K562 (cell line): ENCODE measurements at regions not wholly inside any gene's neighbourhood (a gene's known extent, or its start where the extent isn't known, plus 50 kb on each side); places are given as distances from the start of the nearest gene placed in this dataset.

Experiments used
- ATAC-seq: fragments of 200-7000 bp; cut with Tn5 transposase; 3 replicates; pipeline ENCODE4 v1.9.1; 2020; ENCODE audit warnings: moderate library complexity
- BruUV-seq: library from RNA; stranded (reverse); fragments of 400-500 nt; replicated peaks from 2 replicates; lab custom pipeline; 2021; lab: Mats Ljungman, UMichigan
- CTCF ChIA-PET: fragments of 300-600 bp; formaldehyde crosslinking; extraction: SDS; loops from one replicate; lab custom pipeline; 2021; ENCODE audit warnings: low intra/inter-chr PET ratio; lab: Yijun Ruan, JAX
- POLR2A ChIA-PET: fragments of 300-600, 350-650 bp; sonication (Branson Sonifier 250); formaldehyde crosslinking; extraction: SDS; loops from one replicate; lab custom pipeline; 2021; ENCODE audit warnings: antibody characterized with exemption, inconsistent platforms; lab: Yijun Ruan, JAX
- DNase-seq, 4 experiments: peaks; one replicate each; pipeline versions ENCODE4 v3.0.0 to v3.0.0-alpha.2; 2011 to 2018; ENCODE audit warnings: low spot score in 3 of 4, mixed read lengths in 3 of 4; ENCODE audit errors: extremely low read depth in 1 of 4
- FAIRE-seq: peaks from 2 replicates; lab custom pipeline; 2011; peaks lifted over from hg19 to GRCh38; lab: Jason Lieb, UNC
- H2AFZ ChIP-seq: 2 replicates; pipeline ENCODE4 v1.6.0; 2011; ENCODE audit warnings: low read depth, low read length, control low read depth, inconsistent platforms
- H3K27ac ChIP-seq: fragments of 200-600 bp; 3 replicates; pipeline ENCODE4 v1.8.0; 2011; ENCODE audit warnings: low read depth, mild to moderate bottlenecking, control low read depth, inconsistent platforms, low read length, moderate library complexity, mixed read lengths; ENCODE audit errors: extremely low read depth
- H3K27me3 ChIP-seq, 2 experiments: fragments of 300-600 bp in 1 of 2; 2 replicates in 1 of 2; 3 replicates in 1 of 2; pipeline versions ENCODE4 v1.6.0 to v1.8.0; 2011; ENCODE audit warnings: inconsistent platforms in 2 of 2, low read length in 2 of 2, mild to moderate bottlenecking in 1 of 2, mixed read lengths in 1 of 2, moderate library complexity in 1 of 2; ENCODE audit not compliant: control insufficient read depth in 2 of 2, insufficient read depth in 2 of 2
- H3K36me3 ChIP-seq: fragments of 300-600 bp; 3 replicates; pipeline ENCODE4 v1.8.0; 2011; ENCODE audit warnings: mild to moderate bottlenecking, low read length, inconsistent platforms; ENCODE audit not compliant: control insufficient read depth, insufficient read depth
- H3K4me1 ChIP-seq, 2 experiments: fragments of 200-600 bp in 1 of 2; replicated peaks in 1 of 2; 2 replicates in 1 of 2; 3 replicates in 1 of 2; pipeline versions ENCODE4 v1.5.1 to v1.8.0; 2011; ENCODE audit warnings: inconsistent platforms in 2 of 2, low read length in 2 of 2, mild to moderate bottlenecking in 1 of 2, mixed read lengths in 1 of 2, moderate library complexity in 1 of 2; ENCODE audit not compliant: control insufficient read depth in 2 of 2, insufficient read depth in 2 of 2
- H3K4me2 ChIP-seq: 2 replicates; pipeline ENCODE4 v1.6.1; 2011; ENCODE audit warnings: low read length, control low read depth, inconsistent platforms, mixed read lengths; ENCODE audit not compliant: insufficient read depth
- H3K4me3 ChIP-seq: fragments of 200-600 bp; sonication (generic), shearing (Covaris generic); 2 replicates; pipeline ENCODE4 v1.5.1; 2016; ENCODE audit warnings: control low read depth, inconsistent platforms
- H3K79me2 ChIP-seq: fragments of 200-600 bp; 3 replicates; pipeline ENCODE4 v1.8.0; 2011; ENCODE audit warnings: low read length, inconsistent platforms; ENCODE audit not compliant: control insufficient read depth, insufficient read depth
- H3K9ac ChIP-seq, 2 experiments: 2 replicates each; pipeline versions ENCODE4 v1.6.0 to v1.6.1; 2011; ENCODE audit warnings: low read depth in 2 of 2, low read length in 2 of 2, control low read depth in 1 of 2, inconsistent platforms in 1 of 2, mild to moderate bottlenecking in 1 of 2, mixed read lengths in 1 of 2; ENCODE audit not compliant: insufficient read depth in 1 of 2
- H3K9me1 ChIP-seq: one replicate; pipeline ENCODE4 v1.6.0; 2011; ENCODE audit warnings: inconsistent platforms, mild to moderate bottlenecking, low read length, moderate library complexity; ENCODE audit not compliant: control insufficient read depth, insufficient read depth
- H3K9me3 ChIP-seq: replicated peaks from 2 replicates; pipeline ENCODE4 v1.5.1; 2011; ENCODE audit warnings: low read depth, low read length, inconsistent platforms; ENCODE audit not compliant: control insufficient read depth, insufficient read depth
- H4K20me1 ChIP-seq: replicated peaks from 2 replicates; pipeline ENCODE4 v1.6.1; 2011; ENCODE audit warnings: low read length, inconsistent platforms, mixed read lengths; ENCODE audit not compliant: control insufficient read depth, insufficient read depth
- BHLHE40 ChIP-seq: IDR thresholded peaks from 2 replicates; pipeline ENCODE4 v1.6.1; 2011; ENCODE audit warnings: low read length, improper control_type of control experiment
- BRD4 ChIP-seq: fragments of 200-600 bp; sonication (generic); IDR thresholded peaks from 2 replicates; pipeline ENCODE4 v1.6.1; 2017; ENCODE audit warnings: inconsistent platforms
- CHCHD3 ChIP-seq: fragments of 250-450 bp; sonication (Bioruptor Pico); IDR thresholded peaks from 2 replicates; pipeline ENCODE4 v2.1.2; 2022; ENCODE audit warnings: mild to moderate bottlenecking
- KAT8 ChIP-seq: fragments of 450-650 bp; IDR thresholded peaks from 2 replicates; pipeline ENCODE4 v1.6.1; 2016; ENCODE audit warnings: low read depth, mild to moderate bottlenecking
- MTA2 ChIP-seq: fragments of 450-650 bp; IDR thresholded peaks from 2 replicates; pipeline ENCODE4 v1.6.1; 2016; ENCODE audit warnings: low read depth
- MTA3 ChIP-seq: fragments of 450-650 bp; formaldehyde crosslinking; IDR thresholded peaks from 2 replicates; pipeline ENCODE4 v1.6.1; 2017; ENCODE audit warnings: mild to moderate bottlenecking, borderline replicate concordance
- SETDB1 ChIP-seq: IDR thresholded peaks from one replicate; pipeline ENCODE4 v1.6.1; 2012; ENCODE audit warnings: low read length, control low read depth, inconsistent platforms
- XRCC5 ChIP-seq: fragments of 200-400 bp; formaldehyde crosslinking; IDR thresholded peaks from 2 replicates; pipeline ENCODE4 v1.6.1; 2017; ENCODE audit warnings: low read depth, mild to moderate bottlenecking, low read length
- WGBS: fragments of 100-300 bp; shearing (Covaris generic); methylation state at CpG from one replicate; pipeline ENCODE4 v1.1.6; 2016; ENCODE audit warnings: low coverage, mixed read lengths; ENCODE audit not compliant: insufficient coverage; ENCODE audit errors: missing lambda C conversion rate; 5-methylcytosine and 5-hydroxymethylcytosine counted together
- in situ Hi-C: fragments of 300-500 bp; cut with MboI; formaldehyde crosslinking; loops from 4 replicates; pipeline ENCODE4 v1.15.0; 2018; ENCODE audit warnings: inconsistent platforms, mixed read lengths
- intact Hi-C: fragments of 100-400 bp; cut with micrococcal nuclease; formaldehyde crosslinking; loops from 2 replicates; pipeline ENCODE4 v1.14.2; 2022
- TF ChIP-seq, protein P1 (sequence below): fragments of 450-650 bp; IDR thresholded peaks from 2 replicates; pipeline ENCODE4 v1.7.1; 2018; ENCODE audit warnings: mild to moderate bottlenecking, low read depth; ENCODE audit not compliant: partially characterized antibody
- TF ChIP-seq, protein P2 (sequence below), 2 experiments: IDR thresholded peaks in 1 of 2; conservative IDR thresholded peaks in 1 of 2; 2 replicates each; pipeline ENCODE4 v1.6.1; 2016; ENCODE audit warnings: low read depth in 2 of 2, mild to moderate bottlenecking in 1 of 2, missing compliant biosample characterization in 1 of 2, missing genetic modification characterization in 1 of 2, moderate library complexity in 1 of 2
- TF ChIP-seq, protein P3 (sequence below): sonication (generic); formaldehyde crosslinking; IDR thresholded peaks from 2 replicates; pipeline ENCODE4 v1.8.1; 2023; ENCODE audit warnings: mild to moderate bottlenecking, missing genetic modification reagents, moderate library complexity

DNA sequence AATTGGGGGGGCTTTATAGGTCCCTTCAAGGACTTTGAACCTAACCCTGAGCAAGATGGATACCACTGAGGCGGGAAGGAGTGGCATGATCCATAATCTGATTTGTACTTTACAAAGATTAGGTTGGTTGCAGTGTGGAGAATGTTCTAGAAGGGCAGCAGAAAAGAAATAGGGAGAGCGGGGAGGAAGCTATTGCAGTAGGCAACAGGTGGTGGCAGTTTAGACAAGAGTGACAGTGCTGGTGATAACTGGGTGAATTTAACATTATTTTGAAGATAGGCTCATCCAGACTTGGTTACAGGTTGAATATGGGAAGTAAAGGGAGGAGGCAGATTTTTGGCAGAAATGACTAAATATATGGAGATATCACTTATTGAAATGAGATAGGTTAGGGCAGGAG lies 179.9 kb upstream of the CADM1 start (continued):
- TF ChIP-seq, protein P1, sequence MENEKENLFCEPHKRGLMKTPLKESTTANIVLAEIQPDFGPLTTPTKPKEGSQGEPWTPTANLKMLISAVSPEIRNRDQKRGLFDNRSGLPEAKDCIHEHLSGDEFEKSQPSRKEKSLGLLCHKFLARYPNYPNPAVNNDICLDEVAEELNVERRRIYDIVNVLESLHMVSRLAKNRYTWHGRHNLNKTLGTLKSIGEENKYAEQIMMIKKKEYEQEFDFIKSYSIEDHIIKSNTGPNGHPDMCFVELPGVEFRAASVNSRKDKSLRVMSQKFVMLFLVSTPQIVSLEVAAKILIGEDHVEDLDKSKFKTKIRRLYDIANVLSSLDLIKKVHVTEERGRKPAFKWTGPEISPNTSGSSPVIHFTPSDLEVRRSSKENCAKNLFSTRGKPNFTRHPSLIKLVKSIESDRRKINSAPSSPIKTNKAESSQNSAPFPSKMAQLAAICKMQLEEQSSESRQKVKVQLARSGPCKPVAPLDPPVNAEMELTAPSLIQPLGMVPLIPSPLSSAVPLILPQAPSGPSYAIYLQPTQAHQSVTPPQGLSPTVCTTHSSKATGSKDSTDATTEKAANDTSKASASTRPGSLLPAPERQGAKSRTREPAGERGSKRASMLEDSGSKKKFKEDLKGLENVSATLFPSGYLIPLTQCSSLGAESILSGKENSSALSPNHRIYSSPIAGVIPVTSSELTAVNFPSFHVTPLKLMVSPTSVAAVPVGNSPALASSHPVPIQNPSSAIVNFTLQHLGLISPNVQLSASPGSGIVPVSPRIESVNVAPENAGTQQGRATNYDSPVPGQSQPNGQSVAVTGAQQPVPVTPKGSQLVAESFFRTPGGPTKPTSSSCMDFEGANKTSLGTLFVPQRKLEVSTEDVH: no peak
- no peak for TF ChIP-seq CHCHD3 (CRISPR knock-in tag)

DNA sequence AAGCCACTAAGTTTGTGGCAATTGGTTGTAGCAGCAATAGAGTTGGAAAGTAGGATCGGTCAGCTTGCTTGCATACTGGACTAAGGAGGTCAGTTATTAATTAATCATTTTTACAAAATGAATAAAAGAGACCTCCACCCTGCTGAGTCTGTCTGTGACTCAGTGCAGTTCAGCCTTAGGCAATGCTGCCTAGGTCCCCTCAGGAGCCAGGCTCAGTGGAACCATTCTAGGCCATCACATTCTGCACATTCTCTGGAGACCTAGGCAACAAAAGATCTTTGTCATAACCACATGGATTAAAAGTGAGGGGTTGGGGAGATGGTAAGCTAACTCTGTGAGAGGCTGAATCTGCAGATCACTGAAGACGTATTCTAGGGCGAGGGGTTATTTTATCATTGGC lies 178.7 kb upstream of the CADM1 start:
- ChIA-PET POLR2A (no interaction called here), CTCF (no interaction called here)
- DNase-seq: no peak
- in situ Hi-C loops: no loop called here
- no peaks in the 10 kb centered on the region for H4K20me1 ChIP-seq
- H3K9ac ChIP-seq: no peak overlapping the region
- H3K4me3 ChIP-seq: no peak overlapping the region
- WGBS: 0% methylated on average over 3 of the region's 3 CpGs
- no peak overlapping the region for H2AFZ ChIP-seq
- no peaks in the 10 kb centered on the region for H3K9me1 ChIP-seq
- no TSS peak for BruUV-seq
- H3K79me2 ChIP-seq: no peaks in the 10 kb centered on the region
- no peak overlapping the region for H3K4me2 ChIP-seq
- H3K9me3 ChIP-seq: no peaks in the 10 kb centered on the region
- no peaks in the 10 kb centered on the region for H3K27me3 ChIP-seq
- TF ChIP-seq XRCC5 (no peak), MTA2 (no peak), MTA3 (no peak), BRD4 (no peak), SETDB1 (no peak), BHLHE40 (no peak), KAT8 (no peak)
- TF ChIP-seq, protein P1: no peak
- TF ChIP-seq, protein P2, sequence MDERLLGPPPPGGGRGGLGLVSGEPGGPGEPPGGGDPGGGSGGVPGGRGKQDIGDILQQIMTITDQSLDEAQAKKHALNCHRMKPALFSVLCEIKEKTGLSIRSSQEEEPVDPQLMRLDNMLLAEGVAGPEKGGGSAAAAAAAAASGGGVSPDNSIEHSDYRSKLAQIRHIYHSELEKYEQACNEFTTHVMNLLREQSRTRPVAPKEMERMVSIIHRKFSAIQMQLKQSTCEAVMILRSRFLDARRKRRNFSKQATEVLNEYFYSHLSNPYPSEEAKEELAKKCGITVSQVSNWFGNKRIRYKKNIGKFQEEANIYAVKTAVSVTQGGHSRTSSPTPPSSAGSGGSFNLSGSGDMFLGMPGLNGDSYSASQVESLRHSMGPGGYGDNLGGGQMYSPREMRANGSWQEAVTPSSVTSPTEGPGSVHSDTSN (CRISPR knock-in tag; IDR thresholded peaks at IDR 0.05; ENCODE audit: low read depth): no peak
- TF ChIP-seq, protein P2 (tag; conservative IDR thresholded peaks at IDR 0.05; ENCODE audit: low read depth): no peak
- TF ChIP-seq, protein P3, sequence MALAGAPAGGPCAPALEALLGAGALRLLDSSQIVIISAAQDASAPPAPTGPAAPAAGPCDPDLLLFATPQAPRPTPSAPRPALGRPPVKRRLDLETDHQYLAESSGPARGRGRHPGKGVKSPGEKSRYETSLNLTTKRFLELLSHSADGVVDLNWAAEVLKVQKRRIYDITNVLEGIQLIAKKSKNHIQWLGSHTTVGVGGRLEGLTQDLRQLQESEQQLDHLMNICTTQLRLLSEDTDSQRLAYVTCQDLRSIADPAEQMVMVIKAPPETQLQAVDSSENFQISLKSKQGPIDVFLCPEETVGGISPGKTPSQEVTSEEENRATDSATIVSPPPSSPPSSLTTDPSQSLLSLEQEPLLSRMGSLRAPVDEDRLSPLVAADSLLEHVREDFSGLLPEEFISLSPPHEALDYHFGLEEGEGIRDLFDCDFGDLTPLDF (CRISPR knock-in tag): no peak
- no peaks in the 10 kb centered on the region for H3K36me3 ChIP-seq
- intact Hi-C loops: no loop called here
- no peaks in the 10 kb centered on the region for H3K4me1 ChIP-seq
- H3K27ac ChIP-seq: no peak overlapping the region
- no peak for ATAC-seq
- no peak for FAIRE-seq
